ENCODE measurements at regions not wholly inside any gene's neighbourhood (a gene's known extent, or its start where the extent isn't known, plus 50 kb on each side); places are given as distances from the start of the nearest gene placed in this dataset.

- DNase-seq: peak; percentile 82
Observed at GRCh38 chr3:159914426-159914825, 74.2 kb upstream of the IL12A start.

DNA sequence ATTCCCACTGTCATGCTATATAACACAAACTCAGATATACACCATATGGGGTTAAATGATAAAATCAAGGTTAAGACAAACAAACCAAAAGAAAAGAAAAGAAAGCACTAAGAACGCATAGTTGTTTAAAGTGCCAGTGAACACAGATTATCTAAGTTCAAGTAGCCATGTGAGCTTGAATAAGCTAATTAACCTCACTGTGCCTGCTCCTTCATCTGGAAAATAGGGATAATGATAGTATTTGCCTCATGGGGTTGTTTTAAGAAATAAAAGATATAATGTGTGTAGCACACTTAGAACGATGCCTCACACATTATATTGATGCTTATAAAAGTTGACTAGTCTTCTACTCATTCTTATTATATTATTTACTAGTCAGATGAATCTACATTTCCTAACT, 72.6 kb upstream of the IL12A start:
- DNase-seq: no peak

DNA sequence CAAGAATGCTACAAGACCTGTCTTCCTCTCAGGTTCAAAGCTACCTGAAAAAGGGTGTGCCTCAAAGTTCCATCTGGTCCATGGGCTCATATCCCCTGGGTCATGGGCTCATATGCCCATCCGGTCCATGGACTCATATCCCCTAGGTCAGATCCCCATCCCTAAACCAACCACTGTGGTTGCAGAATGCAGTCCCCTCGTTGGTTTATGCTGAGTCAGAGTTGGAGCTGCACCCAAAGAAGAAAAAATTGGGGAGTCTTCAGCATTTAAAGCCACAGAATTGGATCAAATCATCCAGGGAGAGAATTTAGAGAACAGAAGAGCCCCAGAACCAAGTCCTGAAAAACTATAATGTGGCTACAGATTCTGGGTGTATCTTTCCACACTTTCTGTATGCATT, 71.5 kb upstream of the IL12A start:
- no peak for DNase-seq

GRCh38 chr3:159919873-159920272, 68.8 kb upstream of the IL12A start:
- peak; percentile 72 for DNase-seq

DNA sequence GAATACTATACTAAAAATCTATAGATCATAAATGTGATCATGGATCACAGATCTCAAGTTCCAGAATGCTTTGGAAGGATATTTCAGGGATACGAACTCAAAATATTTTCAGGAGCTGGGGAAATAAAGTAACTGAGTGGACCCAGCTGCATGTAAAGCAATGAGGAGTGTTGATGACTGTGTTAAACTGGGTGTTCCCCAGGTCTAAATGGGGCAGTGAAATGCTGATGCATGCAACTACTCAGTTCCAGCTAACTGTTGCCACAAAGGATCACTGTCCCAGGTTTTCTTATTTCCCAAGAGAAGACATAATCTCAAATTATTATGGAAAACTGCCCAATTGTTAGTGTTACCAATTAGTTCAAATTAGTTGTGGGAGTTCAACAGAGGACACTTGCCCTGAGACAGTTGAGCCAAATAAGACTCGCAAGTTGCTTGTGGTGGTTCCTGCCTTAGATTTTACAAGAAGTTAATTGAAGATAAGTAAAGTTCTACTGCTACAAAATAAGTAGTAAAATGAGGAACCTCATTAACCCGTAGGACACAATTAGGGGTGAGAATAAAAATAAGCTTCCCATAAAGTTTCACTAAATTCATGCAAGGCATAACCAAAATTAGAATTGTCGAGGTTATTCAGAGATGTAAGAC, 66.3 kb upstream of the IL12A start:
- no peak for DNase-seq

GRCh38 chr3:159922861-159923312, 65.7 kb upstream of the IL12A start:
- no peak for DNase-seq

- DNase-seq: peak; percentile 61
Observed at GRCh38 chr3:159923336-159923735, 65.3 kb upstream of the IL12A start.

- no peak for DNase-seq
Observed at GRCh38 chr3:159923956-159924355, 64.7 kb upstream of the IL12A start.

DNA sequence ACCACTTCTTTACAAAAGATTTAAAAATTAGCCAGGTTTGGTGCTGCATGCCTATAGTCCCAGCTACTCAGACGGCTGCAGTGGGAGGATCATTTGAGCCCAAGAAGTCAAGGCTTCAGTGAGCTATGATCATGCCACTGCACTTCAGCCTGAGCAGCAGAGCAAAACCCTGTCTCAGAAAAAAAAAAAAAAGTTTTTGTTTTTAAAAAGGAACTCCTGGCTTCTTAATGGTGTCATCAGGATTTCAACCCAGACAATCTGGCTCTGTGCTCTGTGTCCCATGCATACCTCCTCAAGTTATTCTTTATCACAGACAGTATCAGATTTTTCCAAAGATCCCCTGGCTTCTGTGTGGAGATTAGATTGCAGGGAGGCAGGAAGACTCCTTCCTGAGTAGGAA, 64.2 kb upstream of the IL12A start:
- no peak for DNase-seq

GRCh38 chr3:159925248-159925647, 63.4 kb upstream of the IL12A start:
- no peak for DNase-seq

GRCh38 chr3:159926573-159926972, 62.1 kb upstream of the IL12A start:
- no peak for DNase-seq

GRCh38 chr3:159928071-159928491, 60.6 kb upstream of the IL12A start:
- peak; percentile 72 for DNase-seq

DNA sequence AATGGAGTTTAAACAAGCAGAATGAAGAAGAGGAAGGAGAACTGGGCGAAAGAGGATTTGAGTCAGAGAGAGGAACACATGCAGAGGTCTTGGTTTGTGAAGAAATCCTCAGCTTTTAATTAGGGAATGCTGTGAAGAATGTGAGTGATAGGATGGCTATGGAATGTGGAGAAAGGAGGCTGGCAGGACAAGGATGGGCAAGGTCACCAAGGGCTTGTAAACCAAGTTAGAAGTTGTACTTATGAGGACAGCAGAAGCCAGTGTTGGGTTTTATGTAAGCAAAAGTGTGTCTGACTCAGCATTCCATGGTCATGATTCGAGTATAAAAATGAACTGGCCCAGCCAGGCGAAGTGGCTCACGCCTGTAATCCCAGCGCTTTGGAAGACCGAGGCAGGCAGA, 60.0 kb upstream of the IL12A start:
- DNase-seq: peak; percentile 100

GRCh38 chr3:159929171-159930141, 59.2 kb upstream of the IL12A start:
- DNase-seq: peak; percentile 86

GRCh38 chr3:159934216-159934615, 54.4 kb upstream of the IL12A start:
- DNase-seq: no peak

DNA sequence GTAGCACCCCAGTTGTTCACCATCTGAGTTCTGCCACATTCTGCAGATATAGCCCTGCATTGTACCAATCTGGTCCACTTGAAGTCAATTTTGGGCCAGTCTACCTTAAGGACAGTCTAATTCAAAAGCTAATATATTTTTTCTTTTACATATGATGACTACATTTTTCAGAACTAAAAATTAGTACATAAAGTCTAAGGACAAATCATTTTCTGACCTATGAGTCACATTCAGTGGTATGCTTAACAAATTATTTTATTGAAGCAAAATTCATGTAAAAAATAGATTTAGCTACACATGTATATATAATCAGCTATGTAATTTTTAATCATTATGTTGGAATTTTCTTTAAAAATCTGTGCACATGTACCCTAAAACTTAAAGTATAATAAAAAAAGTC, 52.1 kb upstream of the IL12A start:
- peak; percentile 51 for DNase-seq

GRCh38 chr3:159937561-159938166, 51.0 kb upstream of the IL12A start:
- peak; percentile 16 for DNase-seq

DNA sequence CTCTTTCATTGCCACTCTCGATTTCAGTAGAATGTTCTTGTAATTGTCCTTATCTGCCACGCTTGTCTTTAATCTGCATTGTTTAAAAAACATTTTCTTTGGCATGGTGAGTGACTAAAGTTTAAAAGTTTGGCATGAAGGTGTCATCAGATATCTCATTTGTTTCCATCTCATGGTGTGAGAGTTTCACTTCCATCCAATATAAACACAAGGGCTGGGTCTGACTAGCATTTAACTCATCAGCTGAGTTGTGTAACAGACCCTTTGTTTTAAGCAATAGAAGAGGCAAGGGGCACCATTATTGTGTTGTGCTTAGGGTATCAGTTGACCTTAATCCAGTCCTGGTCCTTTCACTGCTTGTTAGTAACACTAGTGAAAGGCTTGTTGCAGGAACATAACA, 49.9 kb upstream of the IL12A start:
- DNase-seq: peak; percentile 23
